Karpas-422 (cell line): ENCODE measurements at regions not wholly inside any gene's neighbourhood (a gene's known extent, or its start where the extent isn't known, plus 50 kb on each side); places are given as distances from the start of the nearest gene placed in this dataset.
"Not testable (repeated sequence)": the region's sequence is repeated elsewhere in the genome, so short reads cannot be mapped to it uniquely, and the experiment has no call there.

ENCODE experiments used
- DNase-seq: peaks from one replicate; pipeline ENCODE4 v3.0.0-alpha.2; 2015
- H2AFZ ChIP-seq: fragments of 200-600 bp; sonication (generic); 2 replicates; pipeline ENCODE4 v1.6.1; 2014; ENCODE audit warnings: antibody characterized with exemption, low read length, mixed read lengths
- H3K27ac ChIP-seq: fragments of 200-600 bp; sonication (generic); 2 replicates; pipeline ENCODE4 v1.5.1; 2014; ENCODE audit warnings: mild to moderate bottlenecking, low read length, moderate library complexity
- H3K27me3 ChIP-seq: fragments of 200-600 bp; sonication (generic); 2 replicates; pipeline ENCODE4 v1.6.1; 2014; ENCODE audit warnings: low read length, mixed read lengths
- H3K36me3 ChIP-seq: fragments of 200-600 bp; sonication (generic); 2 replicates; pipeline ENCODE4 v1.6.1; 2014; ENCODE audit warnings: low read length, mixed read lengths; ENCODE audit not compliant: insufficient read depth
- H3K4me1 ChIP-seq: fragments of 200-600 bp; sonication (generic); 2 replicates; pipeline ENCODE4 v1.6.1; 2014; ENCODE audit warnings: mild to moderate bottlenecking, low read length, mixed read lengths
- H3K4me2 ChIP-seq: fragments of 200-600 bp; sonication (generic); 2 replicates; pipeline ENCODE4 v1.6.1; 2014; ENCODE audit warnings: low read length, low read depth, mild to moderate bottlenecking; ENCODE audit not compliant: poor library complexity, severe bottlenecking
- H3K4me3 ChIP-seq: fragments of 200-600 bp; sonication (generic); 2 replicates; pipeline ENCODE4 v1.5.1; 2014; ENCODE audit warnings: mild to moderate bottlenecking, antibody characterized with exemption, low read length, mixed read lengths
- H3K79me2 ChIP-seq: fragments of 200-600 bp; sonication (generic); 2 replicates; pipeline ENCODE4 v1.6.1; 2014; ENCODE audit warnings: mild to moderate bottlenecking, low read length, mixed read lengths
- H3K9ac ChIP-seq: fragments of 200-600 bp; sonication (generic); 2 replicates; pipeline ENCODE4 v1.6.0; 2014; ENCODE audit warnings: low read length
- H3K9me2 ChIP-seq: fragments of 200-600 bp; sonication (generic), shearing (Covaris generic); replicated peaks from 2 replicates; pipeline ENCODE4 v1.6.0; 2014; ENCODE audit warnings: mild to moderate bottlenecking, low read length, moderate library complexity; ENCODE audit not compliant: insufficient read depth
- H3K9me3 ChIP-seq: fragments of 300-700, 200-600 bp; sonication (generic); 2 replicates; pipeline ENCODE4 v1.6.1; 2014; ENCODE audit warnings: low read length, mixed read lengths
- H4K20me1 ChIP-seq: fragments of 200-600 bp; sonication (generic); 2 replicates; pipeline ENCODE4 v1.6.1; 2014; ENCODE audit warnings: mild to moderate bottlenecking, antibody characterized with exemption, low read length, low read depth; ENCODE audit not compliant: insufficient read depth

DNA sequence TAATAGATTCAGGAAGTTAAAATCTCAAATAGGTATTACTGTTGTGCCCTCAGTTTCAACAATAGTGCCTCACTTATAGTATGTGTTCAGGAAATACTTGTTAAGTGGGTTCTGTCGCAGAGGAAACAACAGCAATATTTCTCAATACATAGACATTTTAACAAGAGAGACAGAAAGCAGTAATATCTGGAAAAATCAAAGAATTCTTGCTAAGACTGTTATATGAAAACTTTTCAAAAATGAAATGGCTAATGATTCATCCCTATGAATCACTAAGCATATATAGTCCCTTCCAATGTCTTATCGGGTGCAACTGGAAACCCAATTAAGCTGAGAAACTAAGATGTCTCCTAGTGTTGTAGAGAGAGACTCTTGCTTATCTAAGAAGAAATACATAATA lies 668.9 kb downstream of the TFAP2A start:
- Histone ChIP-seq H3K27me3 (no peaks in the 10 kb centered on the region), H4K20me1 (no peaks in the 10 kb centered on the region), H3K4me1 (no peaks in the 10 kb centered on the region), H3K9ac (no peak overlapping the region), H3K4me3 (no peak overlapping the region), H2AFZ (no peak overlapping the region), H3K36me3 (no peaks in the 10 kb centered on the region), H3K27ac (no peak overlapping the region), H3K79me2 (no peaks in the 10 kb centered on the region), H3K4me2 (no peak overlapping the region), H3K9me3 (no peaks in the 10 kb centered on the region; the same call in 1 of the 2 replicates), H3K9me2 (no peaks in the 10 kb centered on the region)
- DNase-seq = no peak

DNA sequence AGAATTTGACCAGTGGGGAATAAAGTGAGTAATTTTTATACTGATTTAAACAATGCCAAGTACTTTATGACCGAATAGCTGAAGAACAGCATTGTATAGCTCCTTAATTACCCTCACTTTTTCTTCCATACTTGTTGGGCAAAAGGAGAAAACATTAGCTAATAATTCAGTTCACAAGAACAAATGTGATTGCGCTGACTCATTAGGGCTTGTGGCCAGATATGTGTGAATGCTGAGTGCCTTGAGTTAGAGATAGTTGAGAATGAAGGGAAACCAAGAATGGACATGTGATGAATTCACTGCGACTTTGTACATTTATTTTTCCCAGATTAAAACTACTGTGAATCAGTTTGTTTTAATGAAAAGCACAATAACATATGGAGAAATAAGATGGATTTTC lies 669.4 kb downstream of the TFAP2A start:
- Histone ChIP-seq H3K27me3 (no peaks in the 10 kb centered on the region), H3K4me1 (no peaks in the 10 kb centered on the region), H2AFZ (no peak overlapping the region), H4K20me1 (no peaks in the 10 kb centered on the region), H3K79me2 (no peaks in the 10 kb centered on the region), H3K4me3 (no peak overlapping the region), H3K4me2 (no peak overlapping the region), H3K27ac (no peak overlapping the region), H3K36me3 (no peaks in the 10 kb centered on the region), H3K9ac (no peak overlapping the region), H3K9me2 (no peaks in the 10 kb centered on the region), H3K9me3 (no peaks in the 10 kb centered on the region; the same call in 1 of the 2 replicates)
- DNase-seq = no peak

DNA sequence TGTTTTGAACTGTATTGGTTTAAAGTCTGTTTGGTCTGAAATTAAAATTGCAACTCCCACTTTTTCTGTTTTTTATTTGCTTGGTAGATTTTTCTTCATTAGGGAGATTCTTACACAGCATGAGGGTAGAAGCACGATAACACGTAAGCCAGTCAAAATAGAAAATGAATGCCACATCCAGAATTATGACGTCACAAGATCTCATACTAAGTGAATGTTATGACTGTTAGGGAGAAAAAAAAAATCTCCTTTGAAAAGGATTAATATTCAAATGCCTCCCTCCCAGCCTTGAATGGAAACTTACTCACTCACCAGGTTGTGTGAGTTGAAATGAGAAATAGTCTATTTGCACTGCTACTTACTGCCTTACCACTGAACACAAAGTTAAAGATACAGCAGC lies 670.8 kb downstream of the TFAP2A start:
- H3K4me1 ChIP-seq = no peaks in the 10 kb centered on the region
- H3K9me2 ChIP-seq = no peaks in the 10 kb centered on the region
- H2AFZ ChIP-seq = no peak overlapping the region
- no peak overlapping the region for H3K4me3 ChIP-seq
- H3K27ac ChIP-seq = no peak overlapping the region
- DNase-seq = no peak
- no peaks in the 10 kb centered on the region for H3K27me3 ChIP-seq
- H3K9me3 ChIP-seq = no peaks in the 10 kb centered on the region; the same call in 1 of the 2 replicates
- no peaks in the 10 kb centered on the region for H3K36me3 ChIP-seq
- no peak overlapping the region for H3K9ac ChIP-seq
- no peaks in the 10 kb centered on the region for H4K20me1 ChIP-seq
- no peaks in the 10 kb centered on the region for H3K79me2 ChIP-seq
- H3K4me2 ChIP-seq = no peak overlapping the region

DNA sequence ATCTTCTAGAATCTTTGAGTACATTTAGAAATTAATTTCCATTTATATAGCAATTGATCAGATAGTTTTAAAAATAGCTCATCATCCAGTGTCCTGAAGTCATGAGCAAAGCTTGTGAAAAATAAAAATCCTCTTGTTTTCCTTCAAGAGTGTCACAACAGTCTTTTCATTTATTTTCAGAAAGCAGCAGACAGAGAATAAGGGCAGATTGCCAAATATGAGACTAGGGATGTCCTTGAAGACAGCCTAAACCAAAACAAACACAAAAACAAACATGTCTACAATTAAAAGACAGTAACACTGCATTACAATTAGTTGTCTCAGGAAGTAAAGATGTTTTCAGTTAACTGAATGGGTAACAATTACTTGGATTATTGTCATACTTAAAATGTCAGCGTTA lies 682.8 kb downstream of the TFAP2A start:
- Histone ChIP-seq H4K20me1 (no peaks in the 10 kb centered on the region), H3K27me3 (no peaks in the 10 kb centered on the region), H3K4me2 (no peak overlapping the region), H3K9ac (no peak overlapping the region), H3K4me1 (no peaks in the 10 kb centered on the region), H3K9me3 (no peaks in the 10 kb centered on the region), H2AFZ (no peak overlapping the region), H3K36me3 (no peaks in the 10 kb centered on the region), H3K27ac (no peak overlapping the region), H3K9me2 (no peaks in the 10 kb centered on the region), H3K79me2 (no peaks in the 10 kb centered on the region), H3K4me3 (no peak overlapping the region)
- DNase-seq = no peak

DNA sequence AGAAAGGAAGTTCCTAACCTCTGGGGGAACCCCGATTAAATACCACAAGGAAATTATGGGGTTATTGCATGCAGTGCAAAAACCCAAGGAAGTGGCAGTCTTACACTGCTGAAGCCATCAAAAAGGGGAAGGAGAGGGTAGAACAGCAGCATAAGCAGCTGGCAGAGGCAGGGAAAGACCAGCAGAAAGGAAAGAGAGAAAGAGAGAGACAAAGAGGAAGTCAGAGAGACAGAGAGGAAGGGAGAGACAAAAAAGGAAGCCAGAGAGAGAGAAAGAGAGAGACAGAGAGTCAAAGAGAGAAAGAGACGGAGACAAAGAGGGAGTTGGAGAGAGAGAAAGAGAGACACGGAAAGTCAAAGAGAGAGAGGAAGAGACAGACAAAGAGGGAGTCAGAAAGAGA lies 689.1 kb downstream of the TFAP2A start:
- not testable (repeated sequence) for H3K4me1 ChIP-seq, H2AFZ ChIP-seq, H3K36me3 ChIP-seq, H3K4me2 ChIP-seq, H3K27me3 ChIP-seq, H4K20me1 ChIP-seq, H3K9me2 ChIP-seq, H3K9ac ChIP-seq, H3K4me3 ChIP-seq, DNase-seq, H3K79me2 ChIP-seq, H3K27ac ChIP-seq, H3K9me3 ChIP-seq

DNA sequence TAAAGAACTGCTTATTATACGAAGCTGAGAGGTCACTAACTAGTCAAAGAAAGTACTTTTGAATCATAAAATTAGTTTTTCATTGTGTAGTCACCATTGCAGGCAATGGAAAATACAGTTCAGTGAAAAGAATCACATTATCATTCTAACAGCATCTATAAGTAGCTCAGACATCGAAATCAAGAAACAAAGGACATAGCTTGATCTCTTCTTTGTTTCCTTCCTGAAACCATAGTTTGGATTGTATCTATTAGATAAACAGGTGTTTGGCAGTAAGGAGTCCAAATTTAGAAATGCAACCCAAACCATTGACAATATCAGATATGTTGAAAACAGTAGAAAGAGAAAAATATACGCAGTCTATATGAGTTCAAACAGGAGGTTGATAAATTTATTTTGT lies 697.3 kb downstream of the TFAP2A start:
- no peaks in the 10 kb centered on the region for H3K9me3 ChIP-seq
- no peak overlapping the region for H3K27ac ChIP-seq
- no peaks in the 10 kb centered on the region for H3K27me3 ChIP-seq
- no peaks in the 10 kb centered on the region for H3K4me1 ChIP-seq
- no peaks in the 10 kb centered on the region for H3K79me2 ChIP-seq
- H3K9ac ChIP-seq = no peak overlapping the region
- no peak overlapping the region for H3K4me3 ChIP-seq
- H2AFZ ChIP-seq = no peak overlapping the region
- H4K20me1 ChIP-seq = no peaks in the 10 kb centered on the region
- H3K36me3 ChIP-seq = no peaks in the 10 kb centered on the region
- H3K9me2 ChIP-seq = no peaks in the 10 kb centered on the region
- DNase-seq = no peak
- no peak overlapping the region for H3K4me2 ChIP-seq

DNA sequence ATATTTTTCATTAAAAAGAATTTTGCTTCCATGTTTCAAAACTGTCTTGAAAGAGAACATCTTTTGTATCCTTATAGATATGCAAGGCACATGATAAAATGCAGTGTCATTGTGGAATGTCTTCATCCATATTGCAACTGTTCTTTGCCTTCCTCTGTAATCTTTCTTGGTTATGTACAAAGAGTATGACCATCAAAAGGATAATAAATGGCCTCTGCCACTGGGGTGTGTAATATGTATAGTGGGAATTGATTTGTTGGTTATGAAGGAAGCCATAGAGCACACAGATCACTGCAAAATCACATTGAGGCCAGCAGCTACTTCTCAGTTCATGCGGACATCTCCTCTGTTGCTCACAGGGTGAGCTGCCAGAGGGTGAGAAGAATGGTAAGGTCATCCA lies 703.5 kb downstream of the TFAP2A start:
- no peak overlapping the region for H2AFZ ChIP-seq
- no peaks in the 10 kb centered on the region for H3K4me1 ChIP-seq
- no peak overlapping the region for H3K9ac ChIP-seq
- no peak overlapping the region for H3K27ac ChIP-seq
- no peaks in the 10 kb centered on the region for H4K20me1 ChIP-seq
- H3K4me3 ChIP-seq = no peak overlapping the region
- no peaks in the 10 kb centered on the region for H3K9me2 ChIP-seq
- H3K79me2 ChIP-seq = no peaks in the 10 kb centered on the region
- H3K4me2 ChIP-seq = no peak overlapping the region
- no peaks in the 10 kb centered on the region for H3K36me3 ChIP-seq
- no peak for DNase-seq
- no peaks in the 10 kb centered on the region for H3K9me3 ChIP-seq
- no peaks in the 10 kb centered on the region for H3K27me3 ChIP-seq

DNA sequence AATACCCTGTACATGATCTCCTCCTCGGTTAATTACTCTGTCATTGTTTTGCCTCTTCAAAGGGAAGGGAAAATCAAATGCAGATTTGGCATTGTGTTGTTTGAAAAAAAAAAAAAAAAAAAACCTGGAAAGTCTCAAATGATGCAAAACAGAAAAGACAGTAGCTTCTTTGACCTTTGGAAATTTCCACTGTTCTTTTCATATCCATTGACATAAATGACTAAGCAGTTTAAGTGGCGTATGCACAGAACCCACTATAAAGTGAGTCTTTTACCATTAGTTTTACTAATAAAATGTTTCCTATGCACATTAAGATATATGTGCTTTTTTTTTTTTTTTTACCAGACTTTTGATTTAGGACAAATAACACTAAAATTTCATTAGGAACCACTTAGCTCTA lies 704.3 kb downstream of the TFAP2A start:
- Histone ChIP-seq H4K20me1 (no peaks in the 10 kb centered on the region), H3K36me3 (no peaks in the 10 kb centered on the region), H3K9ac (no peak overlapping the region), H3K4me2 (no peak overlapping the region), H3K9me3 (no peaks in the 10 kb centered on the region), H3K9me2 (no peaks in the 10 kb centered on the region), H3K4me3 (no peak overlapping the region), H3K27ac (no peak overlapping the region), H3K27me3 (no peaks in the 10 kb centered on the region), H3K79me2 (no peaks in the 10 kb centered on the region), H2AFZ (no peak overlapping the region), H3K4me1 (no peaks in the 10 kb centered on the region)
- no peak for DNase-seq

DNA sequence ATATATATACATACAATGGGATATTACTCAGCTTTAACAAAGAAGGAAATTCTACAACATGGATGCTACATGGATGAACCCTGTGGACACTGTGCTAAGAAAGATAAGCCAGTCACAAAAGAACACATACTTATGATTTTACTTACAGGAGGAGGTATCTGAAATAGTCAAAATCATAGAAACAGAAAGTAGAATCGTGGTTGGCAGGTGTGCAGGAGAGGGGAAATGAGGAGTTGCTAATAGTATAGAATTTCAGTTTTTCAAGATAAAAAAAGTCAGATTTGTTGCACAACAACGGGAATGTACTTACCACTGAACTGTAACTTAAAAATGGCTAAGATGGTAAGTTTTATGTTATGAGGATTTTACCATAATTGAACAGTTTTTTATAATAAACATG lies 706.3 kb downstream of the TFAP2A start:
- Histone ChIP-seq H3K4me1 (no peaks in the 10 kb centered on the region), H3K9ac (no peak overlapping the region), H2AFZ (no peak overlapping the region), H3K9me2 (no peaks in the 10 kb centered on the region), H3K79me2 (no peaks in the 10 kb centered on the region), H3K36me3 (no peaks in the 10 kb centered on the region), H3K4me2 (no peak overlapping the region), H3K9me3 (no peaks in the 10 kb centered on the region), H3K4me3 (no peak overlapping the region), H3K27ac (no peak overlapping the region), H4K20me1 (no peaks in the 10 kb centered on the region), H3K27me3 (no peaks in the 10 kb centered on the region)
- no peak for DNase-seq
